ENCODE measurements at regions not wholly inside any gene's neighbourhood (a gene's known extent, or its start where the extent isn't known, plus 50 kb on each side); places are given as distances from the start of the nearest gene placed in this dataset.
"Not testable (repeated sequence)": the region's sequence is repeated elsewhere in the genome, so short reads cannot be mapped to it uniquely, and the experiment has no call there.

GRCh38 chr12:19998961-19999804, 369.2 kb upstream of the PDE3A start:
- no peak for DNase-seq

GRCh38 chr12:19999805-20000138, 368.6 kb upstream of the PDE3A start:
- no peak for DNase-seq

DNA sequence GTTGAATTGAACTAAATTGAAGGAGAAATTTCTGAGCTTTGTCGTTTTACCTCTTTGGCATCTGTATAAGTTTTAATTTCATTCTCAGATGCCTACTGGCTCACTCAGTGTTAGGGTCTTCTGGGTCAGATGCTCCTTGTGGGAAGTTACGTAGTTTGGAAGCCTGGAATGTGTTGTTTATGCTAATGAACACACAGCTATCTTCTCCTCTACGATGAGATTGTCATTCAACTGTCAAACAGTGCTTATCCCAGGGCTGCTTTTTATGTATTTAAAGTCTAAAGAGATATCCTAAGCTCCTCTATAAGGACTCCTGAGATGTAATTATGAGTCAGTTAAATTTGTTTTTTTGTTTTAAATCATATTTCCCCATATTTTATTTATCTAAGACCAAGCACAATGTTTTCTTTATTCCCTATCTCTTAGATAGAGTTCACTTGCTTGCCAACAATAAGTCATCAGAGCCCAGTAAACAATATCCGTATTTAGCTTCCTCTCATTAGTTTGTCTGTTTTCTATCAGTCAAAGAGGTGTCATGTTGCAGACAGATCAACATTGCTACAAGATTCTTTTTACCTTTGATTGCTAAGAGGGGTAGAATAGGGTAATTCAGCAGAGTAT, 368.0 kb upstream of the PDE3A start:
- no peak for DNase-seq

DNA sequence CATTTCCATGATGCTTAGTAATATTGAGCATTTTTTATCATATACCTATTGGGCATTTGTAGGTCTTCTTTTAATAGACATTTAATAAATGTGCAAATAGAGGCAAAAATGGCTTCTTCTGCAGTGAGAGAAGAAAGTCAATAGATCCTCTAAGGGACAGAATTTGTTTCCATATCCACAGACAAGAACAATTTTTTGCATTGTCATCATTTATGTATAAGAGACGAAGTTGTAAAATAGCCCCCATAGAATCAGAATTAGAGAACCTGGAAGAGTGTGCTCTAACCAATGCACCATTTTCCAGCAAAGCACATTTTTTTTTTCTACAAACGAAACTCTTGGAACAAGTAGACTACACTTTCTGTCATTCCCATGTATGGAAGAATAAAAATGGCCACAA, 365.1 kb upstream of the PDE3A start:
- no peak for DNase-seq

GRCh38 chr12:20004952-20005351, 363.4 kb upstream of the PDE3A start:
- DNase-seq, result no peak

DNA sequence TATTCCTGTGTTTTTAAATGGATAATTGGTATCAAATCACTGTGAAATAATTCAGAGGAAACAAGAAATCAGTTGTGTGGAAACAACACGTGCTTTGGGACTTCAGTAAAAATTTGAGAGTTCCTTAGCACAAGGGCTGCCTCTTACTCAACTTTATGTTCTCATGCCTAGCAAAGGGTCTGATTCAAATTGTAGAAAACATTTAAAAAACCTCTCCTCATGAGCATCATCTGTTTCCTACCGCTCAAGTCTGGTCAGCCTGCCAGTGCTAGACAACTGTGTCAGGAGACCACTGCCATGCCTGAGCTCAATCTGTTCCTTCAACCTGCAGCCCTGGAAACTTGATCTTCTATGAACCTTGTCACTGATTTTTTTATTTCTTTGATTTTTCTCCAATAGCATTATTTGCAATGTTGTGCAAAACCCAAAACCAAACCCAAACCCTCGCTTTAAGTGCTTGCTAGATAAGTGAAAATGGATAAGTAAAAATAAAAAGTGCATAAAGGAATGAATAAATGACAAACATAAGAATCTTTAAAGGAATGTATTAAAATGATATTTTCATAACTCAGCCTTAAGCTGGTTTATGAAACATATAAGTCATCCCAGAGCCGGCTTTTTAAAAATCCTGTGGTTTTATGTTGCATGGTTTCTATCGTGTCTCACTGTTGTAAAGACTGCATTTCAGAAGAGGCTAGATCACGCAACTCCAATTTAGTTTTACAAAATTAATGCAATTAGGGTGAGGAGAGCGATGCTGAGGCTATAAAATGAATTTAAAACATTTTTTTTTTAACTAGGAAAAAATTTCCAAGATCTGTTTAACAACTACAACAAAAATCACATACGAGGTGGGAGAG, 361.2 kb upstream of the PDE3A start:
- DNase-seq, result no peak

DNA sequence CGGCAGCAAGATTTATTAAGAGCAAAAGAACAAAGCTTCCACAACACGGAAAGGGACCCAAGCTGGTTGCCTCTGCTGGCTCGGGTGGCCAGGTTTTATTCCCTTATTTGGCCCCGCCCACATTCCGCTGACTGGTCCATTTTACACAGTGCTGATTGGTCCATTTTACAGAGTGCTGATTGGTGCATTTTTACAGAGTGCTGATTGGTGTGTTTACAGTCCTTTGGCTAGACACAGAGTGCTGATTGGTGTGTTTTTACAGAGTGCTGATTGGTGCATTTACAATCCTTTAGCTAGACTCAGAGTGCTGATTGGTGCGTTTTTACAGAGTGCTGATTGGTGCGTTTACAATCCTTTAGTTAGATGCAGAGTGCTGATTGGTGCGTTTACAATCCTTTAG, 358.4 kb upstream of the PDE3A start:
- DNase-seq, result not testable (repeated sequence)

DNA sequence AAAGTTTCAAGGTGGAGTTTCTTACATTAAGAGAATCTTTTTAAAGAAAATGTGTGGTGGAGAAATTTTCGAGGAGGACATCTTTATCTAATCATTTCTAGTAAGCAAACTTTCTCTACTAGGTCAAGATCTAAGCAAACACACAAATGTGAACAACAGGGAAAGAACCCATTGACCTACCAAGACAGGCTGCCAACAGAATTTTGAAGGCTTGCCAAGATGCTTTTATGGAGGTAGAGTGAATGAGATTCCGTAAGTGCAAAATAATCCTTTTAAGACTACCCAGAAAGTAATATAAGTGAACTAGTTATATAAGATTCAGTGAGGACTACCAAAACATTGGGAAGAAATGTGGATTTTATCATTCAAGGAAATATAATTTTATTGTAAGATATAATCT, 357.1 kb upstream of the PDE3A start:
- DNase-seq, result no peak

DNA sequence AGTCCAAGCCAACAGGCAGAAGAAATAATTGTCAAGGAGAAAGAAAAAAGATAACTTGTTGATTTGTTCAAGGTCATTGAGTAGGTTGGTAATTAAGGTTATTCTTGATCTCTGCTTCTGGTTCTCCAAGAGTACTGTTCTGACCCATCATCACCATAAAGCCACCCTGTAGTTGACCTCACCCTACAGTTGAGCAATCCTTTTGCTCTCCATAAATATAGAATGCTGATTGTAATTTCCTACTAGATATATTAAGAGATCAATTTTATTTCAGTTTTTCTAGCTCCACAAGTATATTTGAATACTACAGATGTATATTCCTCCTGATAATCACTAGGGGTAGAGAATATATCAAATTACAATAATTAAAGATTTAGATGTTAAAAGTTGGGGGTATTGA, 350.5 kb upstream of the PDE3A start:
- no peak for DNase-seq

GRCh38 chr12:20018406-20018805, 349.9 kb upstream of the PDE3A start:
- no peak for DNase-seq

- peak; percentile 19 to 47 for DNase-seq
Observed at GRCh38 chr12:20024194-20024593, 344.1 kb upstream of the PDE3A start.

GRCh38 chr12:20028033-20028432, 340.3 kb upstream of the PDE3A start:
- DNase-seq, result peak in 1 of 2 donors; percentile 53

DNA sequence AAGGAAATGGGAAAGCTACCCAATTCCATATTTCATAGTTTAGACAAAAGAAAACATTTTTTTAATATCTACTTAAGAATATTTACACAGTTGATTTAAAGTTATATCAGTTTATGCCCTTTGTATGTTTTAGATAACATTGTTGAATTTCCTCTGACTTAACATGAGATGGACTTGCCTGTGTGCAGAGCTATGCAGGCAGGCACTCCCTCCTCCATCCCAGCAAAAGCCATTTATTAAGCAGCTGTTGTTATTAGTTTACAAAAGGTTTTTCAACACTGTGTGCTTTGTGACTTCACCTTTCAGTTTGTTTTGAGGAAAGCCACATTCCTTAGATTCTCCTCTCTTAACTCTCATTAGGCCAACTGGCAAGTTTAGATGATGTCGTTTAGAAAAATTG, 337.5 kb upstream of the PDE3A start:
- no peak for DNase-seq

GRCh38 chr12:20039562-20039961, 328.8 kb upstream of the PDE3A start:
- no peak for DNase-seq

GRCh38 chr12:20040184-20040583, 328.2 kb upstream of the PDE3A start:
- no peak for DNase-seq

- no peak for DNase-seq
Observed at GRCh38 chr12:20040831-20041230, 327.5 kb upstream of the PDE3A start.

DNA sequence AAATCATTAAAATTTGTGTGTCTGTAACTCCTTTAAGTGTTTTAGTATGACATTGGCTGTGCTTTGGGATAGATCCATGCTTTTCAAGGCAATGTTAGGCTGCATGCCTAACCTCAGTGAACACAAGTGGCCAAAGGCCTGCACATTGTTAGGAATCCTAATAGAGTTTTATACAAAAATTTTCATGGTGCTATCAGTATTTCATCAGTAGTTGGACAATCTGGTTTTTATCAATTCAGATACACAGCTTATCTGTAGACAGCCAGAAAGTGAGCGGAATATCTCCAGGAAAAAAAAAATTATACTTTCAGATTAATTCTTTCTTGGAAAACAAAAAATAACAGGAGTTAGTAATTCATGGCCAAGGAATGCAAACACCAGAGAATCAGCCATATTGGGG, 324.0 kb upstream of the PDE3A start:
- DNase-seq, result no peak

DNA sequence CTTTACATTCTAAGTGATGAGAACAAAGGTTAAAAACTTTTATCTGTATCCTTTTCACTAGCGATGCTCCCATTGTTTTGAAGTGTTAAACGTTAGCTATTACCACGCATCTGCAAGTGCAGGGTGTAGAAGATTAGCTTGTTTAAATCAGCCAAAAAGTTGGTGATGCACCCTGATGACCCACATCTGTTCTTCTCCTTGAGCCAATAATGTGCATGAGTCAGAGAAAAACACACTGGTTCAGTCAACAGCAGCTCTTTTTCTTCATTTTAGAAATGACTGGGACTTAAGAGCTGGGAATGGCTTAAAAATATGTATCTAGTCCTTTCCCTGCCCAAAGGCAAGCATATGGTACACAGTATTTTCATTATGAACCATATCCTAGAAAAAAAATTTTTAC, 323.5 kb upstream of the PDE3A start:
- no peak for DNase-seq

DNA sequence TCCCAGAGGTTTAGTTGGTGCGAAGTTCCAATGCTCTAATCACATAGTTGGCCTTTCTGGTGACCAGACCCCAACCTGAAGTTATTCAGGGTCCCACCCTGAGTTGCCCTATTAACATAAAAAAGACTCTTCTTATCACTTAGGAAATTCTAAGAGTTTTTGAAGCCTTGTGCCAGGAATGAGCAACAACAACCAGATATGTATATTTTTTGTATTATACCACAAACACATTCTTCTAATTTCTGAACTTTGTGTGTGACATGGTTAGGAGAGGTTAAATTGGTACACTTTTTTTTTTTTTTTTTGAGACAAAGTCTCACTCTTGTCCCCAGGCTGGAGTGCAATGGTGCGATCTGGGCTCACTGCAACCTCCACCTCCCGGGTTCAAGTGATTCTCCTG, 320.4 kb upstream of the PDE3A start:
- DNase-seq, result no peak

GRCh38 chr12:20050221-20050620, 318.1 kb upstream of the PDE3A start:
- DNase-seq, result no peak

GRCh38 chr12:20053782-20054181, 314.6 kb upstream of the PDE3A start:
- DNase-seq, result no peak

DNA sequence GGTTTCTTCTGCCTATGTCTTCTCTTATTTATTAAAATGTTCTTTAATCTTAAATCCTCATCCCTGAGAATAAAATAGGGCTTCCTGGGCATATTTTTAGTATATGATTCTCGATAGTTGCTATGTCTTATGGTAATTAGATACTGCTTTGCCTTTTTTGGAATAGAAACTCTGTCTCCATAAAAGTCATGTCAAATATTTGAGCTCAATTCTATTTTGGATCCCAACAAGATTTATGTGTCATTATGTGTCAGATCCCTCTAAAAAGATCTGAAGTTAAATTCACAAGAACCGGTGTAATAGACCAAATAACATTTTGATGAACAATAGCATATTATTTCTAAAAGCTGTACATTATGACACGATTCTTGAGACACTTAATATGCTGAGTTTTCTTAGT, 312.5 kb upstream of the PDE3A start:
- DNase-seq, result no peak

GRCh38 chr12:20057398-20057797, 310.9 kb upstream of the PDE3A start:
- no peak for DNase-seq

GRCh38 chr12:20063116-20063515, 305.2 kb upstream of the PDE3A start:
- no peak for DNase-seq

All from inflammatory macrophage (primary cell).